Caco-2 (cell line): ENCODE measurements at regions not wholly inside any gene's neighbourhood (a gene's known extent, or its start where the extent isn't known, plus 50 kb on each side); places are given as distances from the start of the nearest gene placed in this dataset.

Source experiments
- BruUV-seq: library from RNA; stranded (reverse); fragments of 400-500 nt; replicated peaks from 2 replicates; lab custom pipeline; 2021; lab: Mats Ljungman, UMichigan
- CTCF ChIA-PET: fragments of 300-600 bp; sonication (Branson Sonifier 250); formaldehyde crosslinking; loops from one replicate; lab custom pipeline; 2022; ENCODE audit warnings: antibody characterized with exemption; lab: Charles Lee
- POLR2A ChIA-PET: fragments of 300-600 bp; sonication (Branson Sonifier 250); formaldehyde crosslinking; loops from one replicate; lab custom pipeline; 2022; ENCODE audit warnings: antibody characterized with exemption; lab: Charles Lee
- DNase-seq, 2 experiments: peaks; one replicate each; pipeline versions ENCODE4 v3.0.0 to v3.0.0-alpha.2; 2020 to 2022
- H3K27me3 ChIP-seq: replicated peaks from 2 replicates; pipeline ENCODE4 v1.6.0; 2011; ENCODE audit warnings: low read length; ENCODE audit not compliant: control insufficient read depth, insufficient read depth
- H3K36me3 ChIP-seq: 2 replicates; pipeline ENCODE4 v1.5.1; 2011; ENCODE audit warnings: low read length; ENCODE audit not compliant: control insufficient read depth, insufficient read depth
- H3K4me1 ChIP-seq: fragments of 250-450 bp; sonication (Bioruptor Pico); 2 replicates; pipeline ENCODE4 v1.5.1; 2020; ENCODE audit warnings: mild to moderate bottlenecking
- H3K4me3 ChIP-seq: 2 replicates; pipeline ENCODE4 v1.5.1; 2011; ENCODE audit warnings: low read depth, mild to moderate bottlenecking, control low read depth, low read length
- H3K9me3 ChIP-seq: fragments of 250-450 bp; sonication (Bioruptor Pico); 2 replicates; pipeline ENCODE4 v1.5.1; 2020; ENCODE audit warnings: mild to moderate bottlenecking, moderate library complexity
- H3K27ac Mint-ChIP-seq: one replicate; pipeline ENCODE4 v1.8.0; 2022; ENCODE audit warnings: mixed read lengths; ENCODE audit not compliant: unreplicated experiment
- H3K27me3 Mint-ChIP-seq: one replicate; pipeline ENCODE4 v1.8.0; 2022; ENCODE audit warnings: mixed read lengths; ENCODE audit not compliant: insufficient read depth, unreplicated experiment
- H3K36me3 Mint-ChIP-seq: one replicate; pipeline ENCODE4 v1.8.0; 2022; ENCODE audit warnings: mild to moderate bottlenecking, mixed read lengths; ENCODE audit not compliant: insufficient read depth, unreplicated experiment
- H3K4me1 Mint-ChIP-seq: one replicate; pipeline ENCODE4 v1.8.0; 2022; ENCODE audit warnings: low read depth, mixed read lengths; ENCODE audit not compliant: unreplicated experiment
- H3K4me3 Mint-ChIP-seq: one replicate; pipeline ENCODE4 v1.8.0; 2022; ENCODE audit warnings: mild to moderate bottlenecking, moderate library complexity, mixed read lengths; ENCODE audit not compliant: unreplicated experiment
- H3K9me3 Mint-ChIP-seq: one replicate; pipeline ENCODE4 v1.8.0; 2022; ENCODE audit warnings: mixed read lengths; ENCODE audit not compliant: unreplicated experiment
- CTCF ChIP-seq, 2 experiments: fragments of 200-600 bp in 1 of 2; IDR thresholded peaks; 1 replicate in 1 of 2; 2 replicates in 1 of 2; pipeline versions ENCODE4 v1.5.1 to v1.8.0; 2011 to 2022; ENCODE audit warnings: antibody characterized with exemption in 1 of 2, control low read depth in 1 of 2, inconsistent platforms in 1 of 2, low read depth in 1 of 2, low read length in 1 of 2, mild to moderate bottlenecking in 1 of 2, moderate library complexity in 1 of 2; ENCODE audit not compliant: insufficient read depth in 1 of 2, severe bottlenecking in 1 of 2, unreplicated experiment in 1 of 2
- intact Hi-C: fragments of 100-400 bp; cut with micrococcal nuclease; formaldehyde crosslinking; loops from one replicate; pipeline ENCODE4 v1.10.0; 2022; ENCODE audit not compliant: unreplicated experiment

- peaks cover 6% of the 10 kb centered on the region for H3K4me1 Mint-ChIP-seq
- TF ChIP-seq CTCF (IDR thresholded peaks at IDR 0.05; ENCODE audit: insufficient read depth in 1 of 2, low read depth in 1 of 2, low read length in 1 of 2, severe bottlenecking in 1 of 2, unreplicated experiment in 1 of 2) = no peak
- ChIA-PET CTCF (no interaction called here), POLR2A (no interaction called here)
- no peaks in the 10 kb centered on the region for H3K27me3 Mint-ChIP-seq
- no peak overlapping the region for H3K4me3 Mint-ChIP-seq
- no TSS peak for BruUV-seq
- H3K27me3 ChIP-seq = no peaks in the 10 kb centered on the region
- H3K27ac Mint-ChIP-seq = no peak overlapping the region
- H3K36me3 Mint-ChIP-seq = no peaks in the 10 kb centered on the region
- H3K36me3 ChIP-seq = no peaks in the 10 kb centered on the region
- no peaks in the 10 kb centered on the region for H3K4me1 ChIP-seq
- no peak overlapping the region for H3K4me3 ChIP-seq
- no peak for DNase-seq
- H3K9me3 Mint-ChIP-seq = no peaks in the 10 kb centered on the region
- no peaks in the 10 kb centered on the region for H3K9me3 ChIP-seq
- intact Hi-C loops = no loop called here
Measured at GRCh38 chr6:103872233-103872632, 987.5 kb downstream of the HACE1 start.

GRCh38 chr6:103870970-103871369, 988.7 kb downstream of the HACE1 start:
- no peaks in the 10 kb centered on the region for H3K4me1 ChIP-seq
- no peak overlapping the region for H3K4me3 ChIP-seq
- no peak for TF ChIP-seq CTCF (IDR thresholded peaks at IDR 0.05; ENCODE audit: insufficient read depth in 1 of 2, low read depth in 1 of 2, low read length in 1 of 2, severe bottlenecking in 1 of 2, unreplicated experiment in 1 of 2)
- no TSS peak for BruUV-seq
- no peaks in the 10 kb centered on the region for H3K27me3 Mint-ChIP-seq
- POLR2A ChIA-PET = no interaction called here
- no peaks in the 10 kb centered on the region for H3K27me3 ChIP-seq
- peaks cover 6% of the 10 kb centered on the region for H3K4me1 Mint-ChIP-seq
- CTCF ChIA-PET = no interaction called here
- H3K36me3 Mint-ChIP-seq = no peaks in the 10 kb centered on the region
- H3K36me3 ChIP-seq = no peaks in the 10 kb centered on the region
- no peak for DNase-seq
- H3K9me3 Mint-ChIP-seq = no peaks in the 10 kb centered on the region
- H3K9me3 ChIP-seq = no peaks in the 10 kb centered on the region
- no peak overlapping the region for H3K4me3 Mint-ChIP-seq
- no peak overlapping the region for H3K27ac Mint-ChIP-seq
- intact Hi-C loops = no loop called here

- no peak for DNase-seq
- intact Hi-C loops = no loop called here
- Histone ChIP-seq H3K9me3 (no peaks in the 10 kb centered on the region), H3K4me1 (no peaks in the 10 kb centered on the region), H3K36me3 (no peaks in the 10 kb centered on the region), H3K4me3 (no peak overlapping the region), H3K27me3 (no peaks in the 10 kb centered on the region)
- CTCF ChIA-PET = no interaction called here
- Mint-ChIP-seq H3K36me3 (no peaks in the 10 kb centered on the region), H3K4me1 (no peaks in the 10 kb centered on the region), H3K27me3 (peaks cover 2% of the 10 kb centered on the region), H3K27ac (no peak overlapping the region), H3K4me3 (no peak overlapping the region), H3K9me3 (no peaks in the 10 kb centered on the region)
- no TSS peak for BruUV-seq
- TF ChIP-seq CTCF (IDR thresholded peaks at IDR 0.05; ENCODE audit: insufficient read depth in 1 of 2, low read depth in 1 of 2, low read length in 1 of 2, severe bottlenecking in 1 of 2, unreplicated experiment in 1 of 2) = no peak
- POLR2A ChIA-PET = no interaction called here
Measured at GRCh38 chr6:103862297-103862696, 997.4 kb downstream of the HACE1 start.
